SW480 (cell line): ENCODE measurements at regions not wholly inside any gene's neighbourhood (a gene's known extent, or its start where the extent isn't known, plus 50 kb on each side); places are given as distances from the start of the nearest gene placed in this dataset.
"Not testable (repeated sequence)": the region's sequence is repeated elsewhere in the genome, so short reads cannot be mapped to it uniquely, and the experiment has no call there.

Experiments used
- DNase-seq: peaks from one replicate; pipeline ENCODE4 v3.0.0-alpha.2; 2016; ENCODE audit warnings: low spot score

GRCh38 chr14:105938055-105938863 is 411.9 kb downstream of the TMEM121 start:
- DNase-seq: no peak

GRCh38 chr14:105938959-105939358 is 412.6 kb downstream of the TMEM121 start:
- no peak for DNase-seq

- no peak for DNase-seq
These were observed 413.6 kb downstream of the TMEM121 start for GRCh38 chr14:105939810-105940508.

GRCh38 chr14:105940534-105941225 is 414.3 kb downstream of the TMEM121 start:
- DNase-seq: no peak

GRCh38 chr14:105941226-105942166 is 415.1 kb downstream of the TMEM121 start:
- peak; percentile 22 for DNase-seq

- DNase-seq: not testable (repeated sequence)
These were observed 416.3 kb downstream of the TMEM121 start for GRCh38 chr14:105942725-105943124.

GRCh38 chr14:105943973-105944602 is 417.7 kb downstream of the TMEM121 start:
- DNase-seq: no peak

- peak; percentile 79 for DNase-seq
These were observed 418.5 kb downstream of the TMEM121 start for GRCh38 chr14:105944632-105945610.

GRCh38 chr14:105945896-105946295 is 419.5 kb downstream of the TMEM121 start:
- peak; percentile 37 for DNase-seq

- no peak for DNase-seq
These were observed 421.2 kb downstream of the TMEM121 start for GRCh38 chr14:105947599-105947998.

GRCh38 chr14:105948955-105949354 is 422.6 kb downstream of the TMEM121 start:
- DNase-seq: peak; percentile 65

GRCh38 chr14:105950364-105950892 is 424.0 kb downstream of the TMEM121 start:
- DNase-seq: not testable (repeated sequence)

GRCh38 chr14:105951399-105951798 is 425.0 kb downstream of the TMEM121 start:
- no peak for DNase-seq

- no peak for DNase-seq
These were observed 425.8 kb downstream of the TMEM121 start for GRCh38 chr14:105952222-105952621.

GRCh38 chr14:105952826-105953225 is 426.4 kb downstream of the TMEM121 start:
- no peak for DNase-seq

GRCh38 chr14:105961625-105962024 is 435.2 kb downstream of the TMEM121 start:
- not testable (repeated sequence) for DNase-seq

- DNase-seq: no peak
These were observed 436.1 kb downstream of the TMEM121 start for GRCh38 chr14:105962532-105962931.

GRCh38 chr14:105968291-105968690 is 441.9 kb downstream of the TMEM121 start:
- no peak for DNase-seq

- DNase-seq: not testable (repeated sequence)
These were observed 442.6 kb downstream of the TMEM121 start for GRCh38 chr14:105969026-105969425.

- not testable (repeated sequence) for DNase-seq
These were observed 444.4 kb downstream of the TMEM121 start for GRCh38 chr14:105970821-105971220.
